ENCODE measurements at regions not wholly inside any gene's neighbourhood (a gene's known extent, or its start where the extent isn't known, plus 50 kb on each side); places are given as distances from the start of the nearest gene placed in this dataset.

DNA sequence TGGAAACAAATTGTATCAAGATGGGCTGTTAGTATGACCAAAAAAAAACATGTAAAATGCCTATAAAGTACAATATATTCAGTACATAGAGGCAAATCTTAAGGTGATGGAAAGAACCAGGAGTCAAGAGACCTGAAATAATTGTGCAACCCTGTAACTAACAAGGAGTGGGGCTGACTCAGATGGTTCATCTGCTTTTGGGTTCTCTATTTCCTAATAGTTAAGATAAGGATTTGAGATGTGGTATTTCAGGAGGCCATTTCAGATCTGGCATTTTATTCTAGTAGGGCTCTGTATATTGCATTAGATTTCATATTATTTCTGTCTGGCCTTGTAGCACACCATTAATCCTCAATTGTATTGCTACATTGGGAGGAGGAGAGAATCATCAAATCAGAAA lies 268.4 kb downstream of the HS3ST1 start:
- peak; percentile 32 for DNase-seq (ENCODE audit: low read depth)
- H3K4me3 ChIP-seq (ENCODE audit: low read length), result no peak overlapping the region
- TF ChIP-seq, protein P1, sequence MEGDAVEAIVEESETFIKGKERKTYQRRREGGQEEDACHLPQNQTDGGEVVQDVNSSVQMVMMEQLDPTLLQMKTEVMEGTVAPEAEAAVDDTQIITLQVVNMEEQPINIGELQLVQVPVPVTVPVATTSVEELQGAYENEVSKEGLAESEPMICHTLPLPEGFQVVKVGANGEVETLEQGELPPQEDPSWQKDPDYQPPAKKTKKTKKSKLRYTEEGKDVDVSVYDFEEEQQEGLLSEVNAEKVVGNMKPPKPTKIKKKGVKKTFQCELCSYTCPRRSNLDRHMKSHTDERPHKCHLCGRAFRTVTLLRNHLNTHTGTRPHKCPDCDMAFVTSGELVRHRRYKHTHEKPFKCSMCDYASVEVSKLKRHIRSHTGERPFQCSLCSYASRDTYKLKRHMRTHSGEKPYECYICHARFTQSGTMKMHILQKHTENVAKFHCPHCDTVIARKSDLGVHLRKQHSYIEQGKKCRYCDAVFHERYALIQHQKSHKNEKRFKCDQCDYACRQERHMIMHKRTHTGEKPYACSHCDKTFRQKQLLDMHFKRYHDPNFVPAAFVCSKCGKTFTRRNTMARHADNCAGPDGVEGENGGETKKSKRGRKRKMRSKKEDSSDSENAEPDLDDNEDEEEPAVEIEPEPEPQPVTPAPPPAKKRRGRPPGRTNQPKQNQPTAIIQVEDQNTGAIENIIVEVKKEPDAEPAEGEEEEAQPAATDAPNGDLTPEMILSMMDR (IDR thresholded peaks at IDR 0.05; ENCODE audit: insufficient read depth, low read depth, low read length, missing control alignments), result no peak

DNA sequence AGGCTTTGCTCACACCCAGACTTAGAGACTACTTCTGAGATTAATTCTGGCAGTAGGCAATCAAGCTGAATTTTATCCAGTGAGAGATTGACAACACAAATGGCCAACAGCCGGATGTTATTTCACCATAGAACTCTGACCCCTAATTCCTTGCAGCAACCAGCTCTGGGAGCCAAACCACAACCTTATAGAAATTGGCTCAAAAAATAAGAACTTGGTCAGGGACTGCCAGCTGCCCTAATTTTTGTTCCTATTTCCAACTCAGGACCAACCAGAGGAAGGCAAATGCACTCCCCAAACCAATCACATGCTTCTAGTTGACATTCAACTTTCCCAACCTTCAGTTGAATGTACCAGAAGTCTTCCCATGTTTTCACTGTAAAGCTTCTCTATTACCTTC lies 269.7 kb downstream of the HS3ST1 start:
- TF ChIP-seq, protein P1 (IDR thresholded peaks at IDR 0.05; ENCODE audit: insufficient read depth, low read depth, low read length, missing control alignments), result no peak
- DNase-seq (ENCODE audit: low read depth), result no peak
- H3K4me3 ChIP-seq (ENCODE audit: low read length), result no peak overlapping the region

- TF ChIP-seq, protein P1 (IDR thresholded peaks at IDR 0.05; ENCODE audit: insufficient read depth, low read depth, low read length, missing control alignments), result no peak
- no peak overlapping the region for H3K4me3 ChIP-seq (ENCODE audit: low read length)
- no peak for DNase-seq (ENCODE audit: low read depth)
Measured at GRCh38 chr4:11155208-11155867, 273.4 kb downstream of the HS3ST1 start.

DNA sequence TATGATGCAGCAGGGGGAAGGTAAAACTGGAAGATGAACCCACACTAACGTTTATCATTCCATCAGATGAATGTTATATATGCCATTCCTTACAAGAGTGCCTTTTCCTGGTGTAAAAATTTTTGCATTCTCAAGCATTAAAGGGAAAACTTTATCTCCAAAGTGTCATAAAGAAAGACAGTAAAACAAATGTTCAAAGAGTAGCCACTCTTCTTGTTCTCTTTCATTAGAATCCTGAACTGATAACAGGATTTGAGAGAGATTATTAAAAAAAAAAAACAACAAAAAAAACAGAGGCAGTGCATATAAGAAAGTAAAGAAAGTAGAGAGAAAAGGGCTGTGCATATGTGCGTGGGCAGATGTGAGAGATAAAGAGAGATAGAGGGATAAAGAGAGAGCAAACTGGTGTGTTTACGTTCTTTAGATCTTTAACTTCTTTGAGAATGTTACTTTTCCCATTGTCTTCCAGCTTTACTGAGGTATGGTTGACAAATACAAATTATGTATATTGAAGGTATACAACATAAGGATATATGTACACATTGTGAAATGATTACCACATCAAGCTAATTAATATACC lies 275.4 kb downstream of the HS3ST1 start:
- DNase-seq (ENCODE audit: low read depth), result no peak

GRCh38 chr4:11152684-11153083 lies 276.0 kb downstream of the HS3ST1 start:
- no peak for DNase-seq (ENCODE audit: low read depth)
- TF ChIP-seq, protein P1 (IDR thresholded peaks at IDR 0.05; ENCODE audit: insufficient read depth, low read depth, low read length, missing control alignments), result no peak
- no peak overlapping the region for H3K4me3 ChIP-seq (ENCODE audit: low read length)

More for the DNA sequence above, 275.4 kb downstream of the HS3ST1 start:
- no peak overlapping the region for H3K4me3 ChIP-seq (ENCODE audit: low read length)
- TF ChIP-seq, protein P1 (IDR thresholded peaks at IDR 0.05; ENCODE audit: insufficient read depth, low read depth, low read length, missing control alignments), result no peak

GRCh38 chr4:11151500-11151899 lies 277.2 kb downstream of the HS3ST1 start:
- DNase-seq (ENCODE audit: low read depth), result no peak
- H3K4me3 ChIP-seq (ENCODE audit: low read length), result no peak overlapping the region
- TF ChIP-seq, protein P1 (IDR thresholded peaks at IDR 0.05; ENCODE audit: insufficient read depth, low read depth, low read length, missing control alignments), result no peak
